ENCODE measurements at regions not wholly inside any gene's neighbourhood (a gene's known extent, or its start where the extent isn't known, plus 50 kb on each side); places are given as distances from the start of the nearest gene placed in this dataset.

GRCh38 chr5:176711883-176712282 is 64.6 kb downstream of the TSPAN17 start:
- in situ Hi-C loops (cut with HindIII; ENCODE audit: low pct_unique_long_range_greater_than_20kb, low sequenced_read_pairs), result no loop called here
- no peak for DNase-seq (ENCODE audit: low read depth, low spot score)

GRCh38 chr5:176712546-176713304 is 65.4 kb downstream of the TSPAN17 start:
- in situ Hi-C loops (cut with HindIII; ENCODE audit: low pct_unique_long_range_greater_than_20kb, low sequenced_read_pairs), result no loop called here
- DNase-seq (ENCODE audit: low read depth, low spot score), result no peak

GRCh38 chr5:176713409-176713808 is 66.1 kb downstream of the TSPAN17 start:
- DNase-seq (ENCODE audit: low read depth, low spot score), result no peak
- in situ Hi-C loops (cut with HindIII; ENCODE audit: low pct_unique_long_range_greater_than_20kb, low sequenced_read_pairs), result no loop called here

GRCh38 chr5:176714067-176714466 is 66.8 kb downstream of the TSPAN17 start:
- no peak for DNase-seq (ENCODE audit: low read depth, low spot score)
- in situ Hi-C loops (cut with HindIII; ENCODE audit: low pct_unique_long_range_greater_than_20kb, low sequenced_read_pairs), result no loop called here

GRCh38 chr5:176716320-176716719 is 69.0 kb downstream of the TSPAN17 start:
- DNase-seq (ENCODE audit: low read depth, low spot score), result no peak
- in situ Hi-C loops (cut with HindIII; ENCODE audit: low pct_unique_long_range_greater_than_20kb, low sequenced_read_pairs), result no loop called here

- DNase-seq (ENCODE audit: low read depth, low spot score), result no peak
- in situ Hi-C loops (cut with HindIII; ENCODE audit: low pct_unique_long_range_greater_than_20kb, low sequenced_read_pairs), result no loop called here
These were observed 71.9 kb downstream of the TSPAN17 start for GRCh38 chr5:176719113-176719739.

- in situ Hi-C loops (cut with HindIII; ENCODE audit: low pct_unique_long_range_greater_than_20kb, low sequenced_read_pairs), result no loop called here
- no peak for DNase-seq (ENCODE audit: low read depth, low spot score)
These were observed 74.2 kb downstream of the TSPAN17 start for GRCh38 chr5:176721509-176721908.

GRCh38 chr5:176722757-176723156 is 75.5 kb downstream of the TSPAN17 start:
- DNase-seq (ENCODE audit: low read depth, low spot score), result no peak
- in situ Hi-C loops (cut with HindIII; ENCODE audit: low pct_unique_long_range_greater_than_20kb, low sequenced_read_pairs), result no loop called here

- in situ Hi-C loops (cut with HindIII; ENCODE audit: low pct_unique_long_range_greater_than_20kb, low sequenced_read_pairs), result no loop called here
- DNase-seq (ENCODE audit: low read depth, low spot score), result no peak
These were observed 76.2 kb downstream of the TSPAN17 start for GRCh38 chr5:176723440-176723839.

GRCh38 chr5:176724472-176724871 is 77.2 kb downstream of the TSPAN17 start:
- in situ Hi-C loops (cut with HindIII; ENCODE audit: low pct_unique_long_range_greater_than_20kb, low sequenced_read_pairs), result no loop called here
- no peak for DNase-seq (ENCODE audit: low read depth, low spot score)

- no peak for DNase-seq (ENCODE audit: low read depth, low spot score)
- in situ Hi-C loops (cut with HindIII; ENCODE audit: low pct_unique_long_range_greater_than_20kb, low sequenced_read_pairs), result no loop called here
These were observed 78.4 kb downstream of the TSPAN17 start for GRCh38 chr5:176725521-176726280.

- DNase-seq (ENCODE audit: low read depth, low spot score), result no peak
- in situ Hi-C loops (cut with HindIII; ENCODE audit: low pct_unique_long_range_greater_than_20kb, low sequenced_read_pairs), result no loop called here
These were observed 79.7 kb downstream of the TSPAN17 start for GRCh38 chr5:176726746-176727527.

- DNase-seq (ENCODE audit: low read depth, low spot score), result no peak
- in situ Hi-C loops (cut with HindIII; ENCODE audit: low pct_unique_long_range_greater_than_20kb, low sequenced_read_pairs), result no loop called here
These were observed 80.2 kb downstream of the TSPAN17 start for GRCh38 chr5:176727528-176727900.

GRCh38 chr5:176727983-176728675 is 80.8 kb downstream of the TSPAN17 start:
- no peak for DNase-seq (ENCODE audit: low read depth, low spot score)
- in situ Hi-C loops (cut with HindIII; ENCODE audit: low pct_unique_long_range_greater_than_20kb, low sequenced_read_pairs), result no loop called here

GRCh38 chr5:176728831-176729251 is 81.5 kb upstream of the UNC5A start:
- in situ Hi-C loops (cut with HindIII; ENCODE audit: low pct_unique_long_range_greater_than_20kb, low sequenced_read_pairs), result no loop called here
- DNase-seq (ENCODE audit: low read depth, low spot score), result no peak

- no peak for DNase-seq (ENCODE audit: low read depth, low spot score)
- in situ Hi-C loops (cut with HindIII; ENCODE audit: low pct_unique_long_range_greater_than_20kb, low sequenced_read_pairs), result no loop called here
These were observed 79.4 kb upstream of the UNC5A start for GRCh38 chr5:176730815-176731475.
